NCI-H187 (cell line): ENCODE measurements at regions not wholly inside any gene's neighbourhood (a gene's known extent, or its start where the extent isn't known, plus 50 kb on each side); places are given as distances from the start of the nearest gene placed in this dataset.

Experiments used
- DNase-seq, 2 experiments: peaks; one replicate each; lab custom pipeline; 2025; lab: John Stamatoyannopoulos, UW

- no peak for DNase-seq
Observed at GRCh38 chr16:51430716-51431369, 279.8 kb upstream of the SALL1 start.

GRCh38 chr16:51429041-51429440 is 278.0 kb upstream of the SALL1 start:
- no peak for DNase-seq

GRCh38 chr16:51427085-51427484 is 276.0 kb upstream of the SALL1 start:
- no peak for DNase-seq

GRCh38 chr16:51426276-51426675 is 275.2 kb upstream of the SALL1 start:
- DNase-seq = no peak

- DNase-seq = no peak
Observed at GRCh38 chr16:51420247-51420646, 269.2 kb upstream of the SALL1 start.

- no peak for DNase-seq
Observed at GRCh38 chr16:51419768-51420167, 268.7 kb upstream of the SALL1 start.

GRCh38 chr16:51418258-51418657 is 267.2 kb upstream of the SALL1 start:
- DNase-seq = no peak

- no peak for DNase-seq
Observed at GRCh38 chr16:51416926-51417325, 265.9 kb upstream of the SALL1 start.

GRCh38 chr16:51410125-51410524 is 259.1 kb upstream of the SALL1 start:
- no peak for DNase-seq

GRCh38 chr16:51409001-51409675 is 258.1 kb upstream of the SALL1 start:
- no peak for DNase-seq

- DNase-seq = no peak
Observed at GRCh38 chr16:51408357-51408756, 257.3 kb upstream of the SALL1 start.

GRCh38 chr16:51407921-51408320 is 256.9 kb upstream of the SALL1 start:
- no peak for DNase-seq

- DNase-seq = no peak
Observed at GRCh38 chr16:51407199-51407598, 256.1 kb upstream of the SALL1 start.

GRCh38 chr16:51405361-51405760 is 254.3 kb upstream of the SALL1 start:
- no peak for DNase-seq

GRCh38 chr16:51404386-51404785 is 253.3 kb upstream of the SALL1 start:
- no peak for DNase-seq

- no peak for DNase-seq
Observed at GRCh38 chr16:51402785-51403184, 251.7 kb upstream of the SALL1 start.

GRCh38 chr16:51402298-51402697 is 251.2 kb upstream of the SALL1 start:
- DNase-seq = no peak

GRCh38 chr16:51401673-51402072 is 250.6 kb upstream of the SALL1 start:
- DNase-seq = no peak

- no peak for DNase-seq
Observed at GRCh38 chr16:51399908-51400670, 249.0 kb upstream of the SALL1 start.

GRCh38 chr16:51394421-51394820 is 243.4 kb upstream of the SALL1 start:
- DNase-seq = no peak

GRCh38 chr16:51393381-51394005 is 242.4 kb upstream of the SALL1 start:
- DNase-seq = no peak

- no peak for DNase-seq
Observed at GRCh38 chr16:51392521-51393187, 241.6 kb upstream of the SALL1 start.
